ENCODE measurements at regions not wholly inside any gene's neighbourhood (a gene's known extent, or its start where the extent isn't known, plus 50 kb on each side); places are given as distances from the start of the nearest gene placed in this dataset.
A peak's percentile ranks its signal among the peaks of the same experiment; 100 is the strongest.

DNA sequence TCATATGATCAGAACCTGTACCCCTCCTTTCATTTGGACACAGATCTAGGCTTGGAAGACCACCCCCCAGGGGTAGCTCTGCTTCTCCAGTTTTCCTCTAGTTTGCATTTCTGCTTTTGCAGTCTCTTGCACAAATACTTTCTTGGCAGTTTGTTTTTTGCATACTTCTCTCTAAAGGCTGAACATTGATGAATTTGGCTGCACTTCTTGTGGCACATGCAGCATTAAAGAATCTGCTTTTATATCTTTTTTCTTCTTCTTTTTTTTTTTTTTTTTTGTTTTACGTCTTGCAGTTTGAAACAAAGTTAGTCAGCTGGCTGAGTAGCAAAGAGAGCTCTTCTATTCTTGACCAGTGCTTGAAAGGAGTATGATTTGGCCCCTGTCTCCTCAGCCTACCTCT is 273.0 kb downstream of the GLUD2 start:
- Histone ChIP-seq H3K4me3 (ENCODE audit: low read depth, low read length) (no peak overlapping the region), H3K36me3 (ENCODE audit: control insufficient read depth, insufficient read depth, low read length) (no peaks in the 10 kb centered on the region), H3K27me3 (ENCODE audit: control insufficient read depth, insufficient read depth, low read length) (no peaks in the 10 kb centered on the region)
- DNase-seq (ENCODE audit: low read depth) = no peak
- ChIA-PET POLR2A (no interaction called here), CTCF (no interaction called here)
- TF ChIP-seq CTCF (IDR thresholded peaks at IDR 0.05; ENCODE audit: insufficient read depth, low read depth, low read length) = no peak

DNA sequence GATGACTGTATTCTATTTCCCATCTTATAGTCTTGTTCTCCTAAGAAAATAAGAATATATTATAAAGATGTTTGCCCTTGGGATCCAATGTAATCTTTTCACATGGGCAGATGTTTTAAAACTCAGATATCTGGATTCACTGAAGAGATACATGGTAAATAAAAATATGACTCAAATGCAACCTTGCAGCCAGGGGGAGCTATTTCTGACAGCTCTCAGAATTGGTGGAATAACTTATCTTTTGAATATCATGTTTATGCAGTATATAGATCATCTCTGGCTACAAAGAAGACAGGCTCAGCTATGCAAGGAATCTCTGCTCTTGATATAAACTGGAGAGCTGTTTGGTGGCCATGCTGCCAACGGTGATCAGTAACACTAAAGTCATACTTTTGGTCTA is 274.7 kb downstream of the GLUD2 start:
- no peaks in the 10 kb centered on the region for H3K27me3 ChIP-seq (ENCODE audit: control insufficient read depth, insufficient read depth, low read length)
- DNase-seq (ENCODE audit: low read depth) = no peak
- peak; percentile 19; the same call in 1 of the 2 replicates for TF ChIP-seq CTCF (IDR thresholded peaks at IDR 0.05; ENCODE audit: insufficient read depth, low read depth, low read length)
- CTCF ChIA-PET = interaction anchor here (0.9 to 1.8 kb wide), 5 partner anchors 9 to 258 kb away, joined by 3 to 7 read pairs (median 4); no protein-coding TSS in a partner anchor
- POLR2A ChIA-PET = no interaction called here
- no peaks in the 10 kb centered on the region for H3K36me3 ChIP-seq (ENCODE audit: control insufficient read depth, insufficient read depth, low read length)
- no peak overlapping the region for H3K4me3 ChIP-seq (ENCODE audit: low read depth, low read length)

DNA sequence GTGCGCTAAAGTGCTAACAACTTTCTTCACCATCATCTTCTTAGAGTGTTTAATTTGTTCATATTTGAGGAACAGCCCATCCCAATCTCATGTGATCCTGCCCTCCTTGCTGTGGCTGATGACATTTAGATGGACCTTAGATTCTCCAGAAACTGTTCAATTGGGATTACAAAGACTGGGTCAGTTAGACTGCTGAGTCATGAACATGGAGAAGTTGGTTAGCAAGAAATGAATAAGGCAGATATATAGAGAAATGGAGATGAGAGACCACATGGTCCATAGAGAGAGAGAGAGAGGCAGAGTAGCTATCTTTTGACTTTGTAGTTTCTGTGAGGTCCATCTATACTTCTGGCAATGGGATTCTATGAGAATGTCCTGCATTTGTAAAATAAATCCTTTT is 275.9 kb downstream of the GLUD2 start:
- no peaks in the 10 kb centered on the region for H3K27me3 ChIP-seq (ENCODE audit: control insufficient read depth, insufficient read depth, low read length)
- TF ChIP-seq CTCF (IDR thresholded peaks at IDR 0.05; ENCODE audit: insufficient read depth, low read depth, low read length) = no peak
- DNase-seq (ENCODE audit: low read depth) = no peak
- ChIA-PET CTCF (no interaction called here), POLR2A (no interaction called here)
- H3K36me3 ChIP-seq (ENCODE audit: control insufficient read depth, insufficient read depth, low read length) = no peaks in the 10 kb centered on the region
- no peak overlapping the region for H3K4me3 ChIP-seq (ENCODE audit: low read depth, low read length)

- Histone ChIP-seq H3K36me3 (ENCODE audit: control insufficient read depth, insufficient read depth, low read length) (no peaks in the 10 kb centered on the region), H3K4me3 (ENCODE audit: low read depth, low read length) (no peak overlapping the region), H3K27me3 (ENCODE audit: control insufficient read depth, insufficient read depth, low read length) (no peaks in the 10 kb centered on the region)
- ChIA-PET POLR2A (no interaction called here), CTCF (no interaction called here)
- 0 out of 2 replicates have a peak, but pooled peaks have one; percentile 4 for TF ChIP-seq CTCF (IDR thresholded peaks at IDR 0.05; ENCODE audit: insufficient read depth, low read depth, low read length)
- DNase-seq (ENCODE audit: low read depth) = no peak
Observed at GRCh38 chrX:121333942-121334341, 286.5 kb downstream of the GLUD2 start.

DNA sequence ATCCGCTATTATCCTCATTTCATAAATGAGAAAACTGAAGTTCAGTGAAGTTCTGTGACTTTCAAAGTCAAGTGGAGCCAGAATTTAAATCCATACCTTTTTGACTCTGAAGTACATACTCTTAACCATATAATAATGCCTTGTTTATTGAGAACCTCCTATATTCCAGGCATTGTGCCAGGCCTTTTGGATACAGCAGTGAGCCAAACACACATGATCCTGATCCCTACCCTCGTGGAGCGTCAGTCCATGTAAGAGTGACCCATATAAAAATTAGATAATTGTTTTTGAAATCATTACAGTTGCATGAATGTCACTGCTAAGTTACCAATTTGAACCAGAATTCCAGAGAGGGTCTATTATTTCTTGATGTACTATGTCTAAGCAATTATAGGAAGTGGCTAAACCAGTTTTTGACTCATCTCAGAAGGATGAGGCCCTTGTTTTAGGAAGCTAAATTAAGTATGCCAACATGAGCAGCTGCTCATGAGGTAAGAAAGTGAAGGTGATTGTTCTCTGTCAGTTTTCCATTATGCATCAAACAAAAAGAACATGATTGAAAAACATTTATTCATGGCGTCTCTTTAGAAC is 289.5 kb downstream of the GLUD2 start:
- Histone ChIP-seq H3K4me3 (ENCODE audit: low read depth, low read length) (no peak overlapping the region), H3K36me3 (ENCODE audit: control insufficient read depth, insufficient read depth, low read length) (no peaks in the 10 kb centered on the region), H3K27me3 (ENCODE audit: control insufficient read depth, insufficient read depth, low read length) (no peaks in the 10 kb centered on the region)
- ChIA-PET CTCF (no interaction called here), POLR2A (no interaction called here)
- DNase-seq (ENCODE audit: low read depth) = no peak
- TF ChIP-seq CTCF (IDR thresholded peaks at IDR 0.05; ENCODE audit: insufficient read depth, low read depth, low read length) = no peak
